22Rv1 (cell line): ENCODE measurements at regions not wholly inside any gene's neighbourhood (a gene's known extent, or its start where the extent isn't known, plus 50 kb on each side); places are given as distances from the start of the nearest gene placed in this dataset.

ENCODE experiments used
- H3K27ac ChIP-seq: fragments of 450-650 bp; 2 replicates; pipeline ENCODE4 v1.5.1; 2017
- CTCF ChIP-seq: fragments of 450-650 bp; IDR thresholded peaks from 2 replicates; pipeline ENCODE4 v1.5.1; 2017; ENCODE audit warnings: mild to moderate bottlenecking
- ZFX ChIP-seq: fragments of 450-650 bp; IDR thresholded peaks from 2 replicates; pipeline ENCODE4 v1.6.1; 2017; ENCODE audit warnings: antibody characterized with exemption, borderline replicate concordance

GRCh38 chr2:242036653-242036950, 167.1 kb downstream of the RTP5 start:
- H3K27ac ChIP-seq: no peak overlapping the region
- TF ChIP-seq CTCF (no peak), ZFX (no peak)

GRCh38 chr2:242038166-242038927, 168.8 kb downstream of the RTP5 start:
- TF ChIP-seq ZFX (no peak), CTCF (no peak)
- H3K27ac ChIP-seq: no peak overlapping the region

GRCh38 chr2:242038928-242039341, 169.4 kb downstream of the RTP5 start:
- TF ChIP-seq CTCF (no peak), ZFX (no peak)
- H3K27ac ChIP-seq: no peak overlapping the region

GRCh38 chr2:242040303-242040655, 170.8 kb downstream of the RTP5 start:
- no peak overlapping the region for H3K27ac ChIP-seq
- no peak for TF ChIP-seq ZFX
- no peak for TF ChIP-seq CTCF

GRCh38 chr2:242040681-242041080, 171.2 kb downstream of the RTP5 start:
- TF ChIP-seq ZFX (no peak), CTCF (no peak)
- H3K27ac ChIP-seq: no peak overlapping the region

- TF ChIP-seq ZFX: no peak
- no peak for TF ChIP-seq CTCF
Measured at GRCh38 chr2:242041816-242042215, 172.3 kb downstream of the RTP5 start.

GRCh38 chr2:242043538-242044312, 174.2 kb downstream of the RTP5 start:
- H3K27ac ChIP-seq: no peak overlapping the region

More at GRCh38 chr2:242041816-242042215, 172.3 kb downstream of the RTP5 start:
- no peak overlapping the region for H3K27ac ChIP-seq

More at GRCh38 chr2:242043538-242044312, 174.2 kb downstream of the RTP5 start:
- TF ChIP-seq CTCF (no peak), ZFX (no peak)
